SH-SY5Y (cell line): ENCODE measurements at regions not wholly inside any gene's neighbourhood (a gene's known extent, or its start where the extent isn't known, plus 50 kb on each side); places are given as distances from the start of the nearest gene placed in this dataset.

ENCODE experiments used
- GATA2 ChIP-seq: IDR thresholded peaks from 2 replicates; pipeline ENCODE4 v1.6.1; 2011; ENCODE audit warnings: mild to moderate bottlenecking, low read depth, low read length
- GATA3 ChIP-seq: IDR thresholded peaks from 2 replicates; pipeline ENCODE4 v1.6.1; 2011; ENCODE audit warnings: low read depth, mild to moderate bottlenecking, low read length, moderate library complexity

DNA sequence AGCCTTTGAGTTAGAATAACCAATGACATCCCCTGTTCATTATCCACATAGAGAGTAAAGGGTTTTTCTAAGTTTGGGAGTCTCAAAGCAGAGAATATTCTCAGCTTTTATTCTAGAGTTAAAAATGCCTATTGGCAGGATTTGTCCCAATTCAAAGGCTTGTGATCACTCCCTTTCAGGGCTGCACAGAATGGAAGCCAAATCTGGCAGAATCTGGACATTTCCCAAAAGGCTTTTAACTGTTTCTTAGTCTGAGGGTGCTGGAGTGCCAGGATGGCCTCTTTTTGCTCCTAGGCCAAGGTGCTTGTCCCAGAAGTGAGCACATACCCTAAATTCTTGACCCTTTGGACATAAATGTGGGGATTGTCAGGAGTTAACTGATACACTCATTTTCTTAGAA, 556.6 kb downstream of the DOK5 start:
- TF ChIP-seq GATA3, result no peak
- no peak for TF ChIP-seq GATA2

GRCh38 chr20:55014766-55015165, 539.4 kb downstream of the DOK5 start:
- TF ChIP-seq GATA2 (no peak), GATA3 (no peak)

DNA sequence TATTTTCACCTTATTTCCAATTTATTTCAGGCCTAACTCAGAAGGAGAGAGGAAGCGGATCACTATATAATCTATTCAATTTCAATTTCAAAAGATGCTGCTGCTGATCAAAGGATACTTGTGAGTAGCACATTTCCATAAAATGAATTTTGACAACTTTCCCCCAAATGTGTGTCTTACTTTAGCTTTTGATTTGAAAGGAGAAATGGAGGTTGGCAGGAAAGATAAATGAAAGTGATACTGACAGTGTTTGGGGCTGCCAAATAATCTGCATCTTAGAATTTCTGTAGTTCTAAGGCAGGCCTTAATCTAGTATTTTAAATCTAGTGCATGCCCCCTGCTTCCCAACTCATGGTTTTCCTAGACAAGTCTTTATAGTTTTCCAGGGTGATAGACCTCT, 535.4 kb downstream of the DOK5 start:
- no peak for TF ChIP-seq GATA2
- TF ChIP-seq GATA3, result no peak

- TF ChIP-seq GATA3 (no peak), GATA2 (no peak)
Observed at GRCh38 chr20:55009066-55009465, 533.7 kb downstream of the DOK5 start.

- TF ChIP-seq GATA2 (peak; percentile 32; the same call in 1 of the 2 replicates), GATA3 (no peak)
Observed at GRCh38 chr20:55004044-55004443, 528.7 kb downstream of the DOK5 start.

DNA sequence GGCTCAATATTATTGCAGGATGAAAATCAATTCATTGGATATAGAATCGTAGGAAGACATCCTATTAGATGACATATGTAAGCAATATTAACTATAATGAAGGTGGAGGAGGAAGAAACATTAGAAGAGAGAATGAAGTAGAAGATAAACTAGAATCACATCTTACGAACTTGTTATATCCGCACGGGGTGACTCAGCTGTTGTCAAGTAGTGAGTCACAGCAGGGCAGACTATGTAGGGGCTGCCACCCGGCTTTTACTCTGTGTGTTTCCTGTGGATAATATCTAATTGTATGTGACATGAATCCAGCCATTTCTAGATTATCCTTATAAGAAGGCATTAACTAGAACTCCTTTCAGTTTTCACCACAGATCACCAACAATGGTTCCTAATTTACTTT, 520.2 kb downstream of the DOK5 start:
- TF ChIP-seq GATA2 (no peak), GATA3 (no peak)

DNA sequence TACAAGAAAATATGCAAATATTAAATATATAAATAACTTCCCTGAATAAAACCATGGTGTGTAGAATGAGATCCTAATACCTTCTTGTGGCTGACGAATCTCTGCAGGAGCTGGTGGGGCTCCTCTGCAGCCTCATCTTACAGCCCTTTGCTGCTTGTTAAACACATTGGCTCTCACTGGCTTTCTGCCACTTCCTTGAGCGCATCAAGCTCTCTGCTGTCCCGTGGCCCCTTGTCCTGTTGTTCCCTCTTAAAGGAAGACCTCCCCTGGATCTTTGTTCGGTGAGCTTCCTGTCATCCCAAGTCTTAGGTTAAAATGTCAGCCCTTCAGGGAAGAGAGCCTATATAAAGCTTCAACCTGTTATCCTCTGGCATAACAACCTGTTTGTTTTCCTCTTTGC, 519.6 kb downstream of the DOK5 start:
- TF ChIP-seq GATA2, result no peak
- no peak for TF ChIP-seq GATA3

DNA sequence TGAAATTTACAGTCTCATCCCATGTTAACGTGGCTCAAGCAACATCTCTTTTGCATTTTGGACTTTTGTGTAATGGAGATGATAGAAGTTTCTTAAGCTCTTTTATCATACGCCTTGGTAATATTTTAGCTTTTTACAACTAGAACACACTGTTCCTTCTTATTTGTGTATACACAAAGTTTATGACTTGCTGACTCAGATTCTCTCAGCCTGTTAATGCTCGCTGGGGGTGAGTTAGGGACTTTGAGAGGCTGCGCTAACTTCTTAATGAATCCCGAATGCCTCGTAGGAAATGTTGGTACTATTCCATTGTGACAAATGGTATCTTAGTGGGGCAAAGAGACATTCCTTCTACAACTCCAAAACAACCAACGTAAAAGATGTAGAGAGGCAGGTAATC, 509.7 kb downstream of the DOK5 start:
- TF ChIP-seq GATA2 (no peak), GATA3 (no peak)

GRCh38 chr20:54984104-54984448, 508.7 kb downstream of the DOK5 start:
- no peak for TF ChIP-seq GATA3

- TF ChIP-seq GATA3, result no peak
- TF ChIP-seq GATA2, result no peak
Observed at GRCh38 chr20:54981175-54981574, 505.8 kb downstream of the DOK5 start.

- TF ChIP-seq GATA3 (peak; percentile 39; the same call in 1 of the 2 replicates), GATA2 (no peak)
Observed at GRCh38 chr20:54980103-54980960, 504.9 kb downstream of the DOK5 start.

DNA sequence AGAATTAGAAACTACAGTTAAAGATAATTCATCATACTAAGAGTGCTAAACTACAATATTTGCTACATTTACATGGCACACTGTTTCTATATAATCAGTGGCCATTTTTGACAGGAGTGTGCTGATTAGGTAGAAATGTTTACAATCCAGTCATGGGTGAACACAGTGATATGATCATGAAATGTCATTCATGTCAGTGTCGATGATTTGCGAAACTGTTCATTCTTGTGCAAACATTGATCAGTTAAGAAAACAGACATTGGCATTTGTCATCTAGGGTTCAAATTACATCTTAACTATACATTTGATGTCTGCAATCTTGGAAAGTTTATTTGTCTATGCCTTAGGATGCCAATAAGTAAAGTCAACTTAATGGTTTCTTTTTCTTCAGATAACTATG, 474.9 kb downstream of the DOK5 start:
- TF ChIP-seq GATA2 (no peak), GATA3 (no peak)

DNA sequence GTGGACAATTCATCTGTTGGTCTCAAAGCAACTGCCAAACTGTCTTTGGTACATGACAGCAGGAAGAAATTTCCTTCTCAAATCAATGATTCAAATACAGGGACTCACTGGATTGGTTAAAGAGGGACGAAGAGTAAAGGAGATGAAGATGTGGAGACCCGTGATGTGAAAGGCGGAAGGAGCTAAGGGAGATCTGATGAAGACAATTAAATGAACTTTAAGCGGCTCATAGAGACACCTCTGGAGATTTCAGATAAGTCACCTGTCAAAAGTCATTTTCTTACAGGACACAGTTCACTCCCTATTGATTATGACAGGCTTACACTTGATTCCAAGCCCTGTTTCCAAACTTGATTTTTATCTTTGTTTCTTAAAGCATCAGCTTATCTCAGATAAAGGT, 466.3 kb downstream of the DOK5 start:
- no peak for TF ChIP-seq GATA3
- TF ChIP-seq GATA2, result no peak

DNA sequence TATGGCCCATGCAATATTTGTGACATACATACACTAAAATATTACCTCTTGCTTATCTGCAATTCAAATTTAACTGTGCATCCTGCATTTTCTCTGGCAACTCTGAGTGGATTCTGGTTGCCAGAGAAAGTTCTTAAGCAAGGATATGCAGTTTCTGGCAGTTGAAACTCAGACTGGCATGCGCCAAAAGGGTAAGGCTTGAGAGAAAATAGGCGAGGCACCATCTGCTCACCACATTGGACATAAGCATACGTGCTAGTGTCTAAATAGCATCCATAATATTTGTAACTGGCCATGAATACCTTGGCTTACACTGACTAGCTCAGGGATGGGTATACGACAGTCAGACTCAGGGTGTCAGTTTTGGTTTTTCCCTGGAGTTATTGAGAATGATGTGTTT, 465.1 kb downstream of the DOK5 start:
- TF ChIP-seq GATA3, result no peak
- TF ChIP-seq GATA2, result no peak

- peak; percentile 95 for TF ChIP-seq GATA3
- TF ChIP-seq GATA2, result peak; percentile 91
Observed at GRCh38 chr20:54938707-54939106, 463.3 kb downstream of the DOK5 start.
